GM23338 (cell line): ENCODE measurements at regions not wholly inside any gene's neighbourhood (a gene's known extent, or its start where the extent isn't known, plus 50 kb on each side); places are given as distances from the start of the nearest gene placed in this dataset.

Experiments used
- ATAC-seq: fragments of 200-7000 bp; cut with Tn5 transposase; 3 replicates; pipeline ENCODE4 v1.9.1; 2020
- DNase-seq: peaks from one replicate; pipeline ENCODE4 v3.0.0-alpha.2; 2015; ENCODE audit warnings: low spot score
- H2AFZ ChIP-seq: fragments of 200-600 bp; sonication (generic); 2 replicates; pipeline ENCODE4 v1.8.0; 2016; ENCODE audit warnings: antibody characterized with exemption, mild to moderate bottlenecking, moderate library complexity
- H3F3A ChIP-seq: fragments of 200-600 bp; sonication (generic); replicated peaks from 2 replicates; pipeline ENCODE4 v1.8.0; 2017; ENCODE audit warnings: antibody characterized with exemption, mixed run types, low read depth
- H3K27ac ChIP-seq: fragments of 200-600 bp; sonication (generic); 2 replicates; pipeline ENCODE4 v1.6.1; 2016; ENCODE audit warnings: low read depth
- H3K27me3 ChIP-seq: fragments of 200-600 bp; sonication (generic); 2 replicates; pipeline ENCODE4 v1.8.0; 2016; ENCODE audit warnings: mild to moderate bottlenecking, mixed run types, moderate library complexity; ENCODE audit not compliant: insufficient read depth
- H3K36me3 ChIP-seq: fragments of 200-600 bp; sonication (generic); 2 replicates; pipeline ENCODE4 v1.8.0; 2016; ENCODE audit warnings: mild to moderate bottlenecking; ENCODE audit not compliant: insufficient read depth
- H3K4me1 ChIP-seq: fragments of 200-600 bp; sonication (generic); 2 replicates; pipeline ENCODE4 v1.8.0; 2016; ENCODE audit warnings: mild to moderate bottlenecking, moderate library complexity; ENCODE audit not compliant: insufficient read depth
- H3K4me2 ChIP-seq: fragments of 200-600 bp; sonication (generic); 2 replicates; pipeline ENCODE4 v1.7.1; 2017; ENCODE audit warnings: mixed run types
- H3K4me3 ChIP-seq: fragments of 200-600 bp; sonication (generic); 2 replicates; pipeline ENCODE4 v1.6.1; 2016; ENCODE audit warnings: mixed run types
- H3K79me2 ChIP-seq: fragments of 200-600 bp; sonication (generic); replicated peaks from 2 replicates; pipeline ENCODE4 v1.8.0; 2017; ENCODE audit warnings: mild to moderate bottlenecking; ENCODE audit not compliant: insufficient read depth
- H3K9me2 ChIP-seq: fragments of 200-600 bp; sonication (generic); 2 replicates; pipeline ENCODE4 v1.8.0; 2017; ENCODE audit not compliant: insufficient read depth
- H4K20me1 ChIP-seq: fragments of 200-600 bp; sonication (generic); replicated peaks from 2 replicates; pipeline ENCODE4 v1.8.0; 2017; ENCODE audit warnings: mild to moderate bottlenecking; ENCODE audit not compliant: insufficient read depth
- H3K27ac Mint-ChIP-seq: 2 replicates; pipeline ENCODE4 v1.8.0; 2020; ENCODE audit warnings: inconsistent platforms, mild to moderate bottlenecking, moderate library complexity, mixed read lengths
- H3K27me3 Mint-ChIP-seq: 3 replicates; pipeline ENCODE4 v1.8.0; 2022; ENCODE audit warnings: low read depth, mild to moderate bottlenecking, moderate library complexity, mixed read lengths, inconsistent platforms; ENCODE audit not compliant: insufficient read depth, poor library complexity
- H3K36me3 Mint-ChIP-seq: 3 replicates; pipeline ENCODE4 v1.8.0; 2021; ENCODE audit warnings: low read depth, mild to moderate bottlenecking, inconsistent platforms, moderate library complexity, mixed read lengths
- H3K4me1 Mint-ChIP-seq: 3 replicates; pipeline ENCODE4 v1.8.0; 2020; ENCODE audit warnings: mild to moderate bottlenecking, inconsistent platforms, mixed read lengths
- H3K4me3 Mint-ChIP-seq: 3 replicates; pipeline ENCODE4 v1.8.0; 2021; ENCODE audit warnings: moderate library complexity, mild to moderate bottlenecking, inconsistent platforms, mixed read lengths
- H3K9me3 Mint-ChIP-seq: 3 replicates; pipeline ENCODE4 v1.8.0; 2020; ENCODE audit warnings: moderate library complexity, mild to moderate bottlenecking, inconsistent platforms, mixed read lengths
- CREB1 ChIP-seq: fragments of 250-450 bp; sonication (Bioruptor Pico); IDR thresholded peaks from 2 replicates; pipeline ENCODE4 v1.5.0; 2020; ENCODE audit warnings: low read depth, mild to moderate bottlenecking, moderate library complexity
- CTCF ChIP-seq, 2 experiments: fragments of 200-600 bp in 1 of 2; sonication (generic) in 1 of 2; conservative IDR thresholded peaks; 2 replicates each; pipeline versions ENCODE4 v1.5.1 to v1.6.1; 2016 to 2017; ENCODE audit warnings: antibody characterized with exemption in 2 of 2, low read depth in 2 of 2, mild to moderate bottlenecking in 2 of 2, moderate library complexity in 1 of 2
- ETS1 ChIP-seq: IDR thresholded peaks from 2 replicates; pipeline ENCODE4 v1.6.1; 2016; ENCODE audit warnings: antibody characterized with exemption
- EZH2 ChIP-seq: fragments of 200-600 bp; sonication (generic); IDR thresholded peaks from one replicate; pipeline ENCODE4 v1.8.0; 2017; ENCODE audit warnings: antibody characterized with exemption, mild to moderate bottlenecking, low read depth; ENCODE audit not compliant: unreplicated experiment
- EZH2phosphoT487 ChIP-seq: fragments of 200-600 bp; sonication (generic); IDR thresholded peaks from one replicate; pipeline ENCODE4 v1.8.1; 2018; ENCODE audit warnings: antibody characterized with exemption; ENCODE audit not compliant: unreplicated experiment
- JUNB ChIP-seq: IDR thresholded peaks from one replicate; pipeline ENCODE4 v1.6.1; 2016; ENCODE audit warnings: antibody characterized with exemption; ENCODE audit not compliant: unreplicated experiment
- NANOG ChIP-seq: IDR thresholded peaks from 2 replicates; pipeline ENCODE4 v1.6.1; 2016; ENCODE audit warnings: antibody characterized with exemption, borderline replicate concordance
- POLR2AphosphoS5 ChIP-seq: IDR thresholded peaks from 2 replicates; pipeline ENCODE4 v1.6.1; 2016; ENCODE audit warnings: antibody characterized with exemption, low read depth
- STAT1 ChIP-seq: IDR thresholded peaks from one replicate; pipeline ENCODE4 v1.6.1; 2016; ENCODE audit warnings: antibody characterized with exemption; ENCODE audit not compliant: unreplicated experiment
- ZNF114 ChIP-seq: fragments of 250-450 bp; sonication (Bioruptor Pico); IDR thresholded peaks from 2 replicates; pipeline ENCODE4 v1.5.0; 2020; ENCODE audit warnings: mild to moderate bottlenecking, moderate library complexity
- ZNF331 ChIP-seq: fragments of 250-450 bp; sonication (Bioruptor Pico); IDR thresholded peaks from 2 replicates; pipeline ENCODE4 v1.5.0; 2020; ENCODE audit warnings: low read depth, mild to moderate bottlenecking, moderate library complexity
- TF ChIP-seq, protein P1 (sequence below): fragments of 250-450 bp; sonication (Bioruptor Pico); IDR thresholded peaks from 2 replicates; pipeline ENCODE4 v1.5.0; 2020; ENCODE audit warnings: mild to moderate bottlenecking, moderate library complexity
- TF ChIP-seq, protein P2 (sequence below): IDR thresholded peaks from one replicate; pipeline ENCODE4 v1.6.1; 2018; ENCODE audit warnings: antibody characterized with exemption; ENCODE audit not compliant: unreplicated experiment

DNA sequence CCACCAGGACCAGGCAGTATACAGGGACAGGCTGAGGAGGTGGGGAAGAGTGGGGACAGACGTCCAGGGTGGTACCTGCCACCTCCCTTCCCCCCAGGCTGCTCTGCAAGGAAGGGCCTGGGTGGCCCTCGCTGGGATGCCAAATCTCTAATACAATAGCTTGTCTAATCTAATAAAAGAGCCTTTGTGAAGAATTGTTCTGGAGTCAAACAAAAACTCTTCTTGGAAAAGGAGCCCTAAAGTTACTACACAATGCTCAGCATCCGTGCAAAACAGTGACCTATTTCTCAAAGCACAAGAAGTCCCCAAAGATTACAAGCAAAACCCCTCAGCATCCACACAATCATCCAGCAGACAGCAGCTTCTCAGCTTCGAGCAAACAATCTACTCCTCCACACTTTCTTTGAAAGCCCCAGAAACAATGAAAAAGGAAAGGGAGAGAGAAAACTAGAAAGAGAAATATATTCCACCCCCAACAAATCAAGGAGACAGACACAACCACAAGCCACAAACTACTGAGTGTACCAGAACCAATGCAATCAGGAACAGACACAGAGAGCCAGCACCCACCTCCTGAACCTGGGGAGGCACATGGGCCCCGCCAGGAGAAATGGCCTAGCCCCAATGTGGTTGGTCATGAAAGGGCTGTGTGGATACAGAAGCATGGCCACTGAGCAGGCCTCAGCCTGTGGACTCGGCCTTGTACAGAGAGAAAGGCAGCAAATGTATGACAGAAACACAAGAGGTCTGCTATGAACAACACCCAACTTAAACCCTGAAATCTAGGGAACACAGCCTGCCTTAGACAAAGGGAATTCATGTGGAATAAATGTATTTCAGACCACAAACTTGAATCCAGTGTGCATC is 177.1 kb upstream of the CHRNA7 start:
- no peaks in the 10 kb centered on the region for H3F3A ChIP-seq
- DNase-seq = no peak
- H3K4me3 ChIP-seq = no peak overlapping the region
- no peak overlapping the region for H3K4me3 Mint-ChIP-seq
- H3K4me1 ChIP-seq = no peaks in the 10 kb centered on the region
- H4K20me1 ChIP-seq = no peaks in the 10 kb centered on the region
- peaks cover 13% of the 10 kb centered on the region for H3K4me1 Mint-ChIP-seq
- H3K36me3 Mint-ChIP-seq = peaks cover 9% of the 10 kb centered on the region; the same call in 1 of the 3 replicates
- TF ChIP-seq JUNB (no peak), ZNF114 (CRISPR knock-in tag) (no peak), CREB1 (CRISPR knock-in tag) (no peak), CTCF (conservative IDR thresholded peaks at IDR 0.05; ENCODE audit: low read depth in 2 of 2) (no peak), ZNF331 (CRISPR knock-in tag) (no peak), ETS1 (no peak), EZH2phosphoT487 (no peak), STAT1 (no peak), NANOG (no peak), POLR2AphosphoS5 (no peak), EZH2 (no peak)
- TF ChIP-seq, protein P1, sequence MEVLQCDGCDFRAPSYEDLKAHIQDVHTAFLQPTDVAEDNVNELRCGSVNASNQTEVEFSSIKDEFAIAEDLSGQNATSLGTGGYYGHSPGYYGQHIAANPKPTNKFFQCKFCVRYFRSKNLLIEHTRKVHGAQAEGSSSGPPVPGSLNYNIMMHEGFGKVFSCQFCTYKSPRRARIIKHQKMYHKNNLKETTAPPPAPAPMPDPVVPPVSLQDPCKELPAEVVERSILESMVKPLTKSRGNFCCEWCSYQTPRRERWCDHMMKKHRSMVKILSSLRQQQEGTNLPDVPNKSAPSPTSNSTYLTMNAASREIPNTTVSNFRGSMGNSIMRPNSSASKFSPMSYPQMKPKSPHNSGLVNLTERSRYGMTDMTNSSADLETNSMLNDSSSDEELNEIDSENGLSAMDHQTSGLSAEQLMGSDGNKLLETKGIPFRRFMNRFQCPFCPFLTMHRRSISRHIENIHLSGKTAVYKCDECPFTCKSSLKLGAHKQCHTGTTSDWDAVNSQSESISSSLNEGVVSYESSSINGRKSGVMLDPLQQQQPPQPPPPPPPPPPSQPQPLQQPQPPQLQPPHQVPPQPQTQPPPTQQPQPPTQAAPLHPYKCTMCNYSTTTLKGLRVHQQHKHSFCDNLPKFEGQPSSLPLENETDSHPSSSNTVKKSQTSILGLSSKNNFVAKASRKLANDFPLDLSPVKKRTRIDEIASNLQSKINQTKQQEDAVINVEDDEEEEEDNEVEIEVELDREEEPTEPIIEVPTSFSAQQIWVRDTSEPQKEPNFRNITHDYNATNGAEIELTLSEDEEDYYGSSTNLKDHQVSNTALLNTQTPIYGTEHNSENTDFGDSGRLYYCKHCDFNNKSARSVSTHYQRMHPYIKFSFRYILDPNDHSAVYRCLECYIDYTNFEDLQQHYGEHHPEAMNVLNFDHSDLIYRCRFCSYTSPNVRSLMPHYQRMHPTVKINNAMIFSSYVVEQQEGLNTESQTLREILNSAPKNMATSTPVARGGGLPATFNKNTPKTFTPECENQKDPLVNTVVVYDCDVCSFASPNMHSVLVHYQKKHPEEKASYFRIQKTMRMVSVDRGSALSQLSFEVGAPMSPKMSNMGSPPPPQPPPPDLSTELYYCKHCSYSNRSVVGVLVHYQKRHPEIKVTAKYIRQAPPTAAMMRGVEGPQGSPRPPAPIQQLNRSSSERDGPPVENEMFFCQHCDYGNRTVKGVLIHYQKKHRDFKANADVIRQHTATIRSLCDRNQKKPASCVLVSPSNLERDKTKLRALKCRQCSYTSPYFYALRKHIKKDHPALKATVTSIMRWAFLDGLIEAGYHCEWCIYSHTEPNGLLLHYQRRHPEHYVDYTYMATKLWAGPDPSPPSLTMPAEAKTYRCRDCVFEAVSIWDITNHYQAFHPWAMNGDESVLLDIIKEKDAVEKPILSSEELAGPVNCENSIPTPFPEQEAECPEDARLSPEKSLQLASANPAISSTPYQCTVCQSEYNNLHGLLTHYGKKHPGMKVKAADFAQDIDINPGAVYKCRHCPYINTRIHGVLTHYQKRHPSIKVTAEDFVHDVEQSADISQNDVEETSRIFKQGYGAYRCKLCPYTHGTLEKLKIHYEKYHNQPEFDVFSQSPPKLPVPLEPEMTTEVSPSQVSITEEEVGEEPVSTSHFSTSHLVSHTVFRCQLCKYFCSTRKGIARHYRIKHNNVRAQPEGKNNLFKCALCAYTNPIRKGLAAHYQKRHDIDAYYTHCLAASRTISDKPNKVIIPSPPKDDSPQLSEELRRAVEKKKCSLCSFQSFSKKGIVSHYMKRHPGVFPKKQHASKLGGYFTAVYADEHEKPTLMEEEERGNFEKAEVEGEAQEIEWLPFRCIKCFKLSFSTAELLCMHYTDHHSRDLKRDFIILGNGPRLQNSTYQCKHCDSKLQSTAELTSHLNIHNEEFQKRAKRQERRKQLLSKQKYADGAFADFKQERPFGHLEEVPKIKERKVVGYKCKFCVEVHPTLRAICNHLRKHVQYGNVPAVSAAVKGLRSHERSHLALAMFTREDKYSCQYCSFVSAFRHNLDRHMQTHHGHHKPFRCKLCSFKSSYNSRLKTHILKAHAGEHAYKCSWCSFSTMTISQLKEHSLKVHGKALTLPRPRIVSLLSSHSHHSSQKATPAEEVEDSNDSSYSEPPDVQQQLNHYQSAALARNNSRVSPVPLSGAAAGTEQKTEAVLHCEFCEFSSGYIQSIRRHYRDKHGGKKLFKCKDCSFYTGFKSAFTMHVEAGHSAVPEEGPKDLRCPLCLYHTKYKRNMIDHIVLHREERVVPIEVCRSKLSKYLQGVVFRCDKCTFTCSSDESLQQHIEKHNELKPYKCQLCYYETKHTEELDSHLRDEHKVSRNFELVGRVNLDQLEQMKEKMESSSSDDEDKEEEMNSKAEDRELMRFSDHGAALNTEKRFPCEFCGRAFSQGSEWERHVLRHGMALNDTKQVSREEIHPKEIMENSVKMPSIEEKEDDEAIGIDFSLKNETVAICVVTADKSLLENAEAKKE (CRISPR knock-in tag) = no peak
- TF ChIP-seq, protein P2, sequence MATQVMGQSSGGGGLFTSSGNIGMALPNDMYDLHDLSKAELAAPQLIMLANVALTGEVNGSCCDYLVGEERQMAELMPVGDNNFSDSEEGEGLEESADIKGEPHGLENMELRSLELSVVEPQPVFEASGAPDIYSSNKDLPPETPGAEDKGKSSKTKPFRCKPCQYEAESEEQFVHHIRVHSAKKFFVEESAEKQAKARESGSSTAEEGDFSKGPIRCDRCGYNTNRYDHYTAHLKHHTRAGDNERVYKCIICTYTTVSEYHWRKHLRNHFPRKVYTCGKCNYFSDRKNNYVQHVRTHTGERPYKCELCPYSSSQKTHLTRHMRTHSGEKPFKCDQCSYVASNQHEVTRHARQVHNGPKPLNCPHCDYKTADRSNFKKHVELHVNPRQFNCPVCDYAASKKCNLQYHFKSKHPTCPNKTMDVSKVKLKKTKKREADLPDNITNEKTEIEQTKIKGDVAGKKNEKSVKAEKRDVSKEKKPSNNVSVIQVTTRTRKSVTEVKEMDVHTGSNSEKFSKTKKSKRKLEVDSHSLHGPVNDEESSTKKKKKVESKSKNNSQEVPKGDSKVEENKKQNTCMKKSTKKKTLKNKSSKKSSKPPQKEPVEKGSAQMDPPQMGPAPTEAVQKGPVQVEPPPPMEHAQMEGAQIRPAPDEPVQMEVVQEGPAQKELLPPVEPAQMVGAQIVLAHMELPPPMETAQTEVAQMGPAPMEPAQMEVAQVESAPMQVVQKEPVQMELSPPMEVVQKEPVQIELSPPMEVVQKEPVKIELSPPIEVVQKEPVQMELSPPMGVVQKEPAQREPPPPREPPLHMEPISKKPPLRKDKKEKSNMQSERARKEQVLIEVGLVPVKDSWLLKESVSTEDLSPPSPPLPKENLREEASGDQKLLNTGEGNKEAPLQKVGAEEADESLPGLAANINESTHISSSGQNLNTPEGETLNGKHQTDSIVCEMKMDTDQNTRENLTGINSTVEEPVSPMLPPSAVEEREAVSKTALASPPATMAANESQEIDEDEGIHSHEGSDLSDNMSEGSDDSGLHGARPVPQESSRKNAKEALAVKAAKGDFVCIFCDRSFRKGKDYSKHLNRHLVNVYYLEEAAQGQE = no peak
- no peaks in the 10 kb centered on the region for H3K79me2 ChIP-seq
- peaks cover 26% of the 10 kb centered on the region for H3K9me3 Mint-ChIP-seq
- peaks cover 6% of the 10 kb centered on the region for H3K27me3 Mint-ChIP-seq
- H3K9me2 ChIP-seq = no peaks in the 10 kb centered on the region
- no peaks in the 10 kb centered on the region for H3K27me3 ChIP-seq
- no peaks in the 10 kb centered on the region; the same call in 1 of the 2 replicates for H3K36me3 ChIP-seq
- H3K27ac Mint-ChIP-seq = no peak overlapping the region
- H2AFZ ChIP-seq = no peak overlapping the region
- H3K27ac ChIP-seq = no peak overlapping the region
- no peak for ATAC-seq
- no peak overlapping the region for H3K4me2 ChIP-seq
